Nephron (organoid): ENCODE measurements at regions not wholly inside any gene's neighbourhood (a gene's known extent, or its start where the extent isn't known, plus 50 kb on each side); places are given as distances from the start of the nearest gene placed in this dataset.

Experiments used
- H3K27ac Mint-ChIP-seq, 3 experiments: 2 replicates each; pipeline ENCODE4 v1.8.0; 2020; ENCODE audit warnings: mixed read lengths in 3 of 3, mild to moderate bottlenecking in 2 of 3, moderate library complexity in 1 of 3
- H3K27me3 Mint-ChIP-seq: 2 replicates; pipeline ENCODE4 v1.8.0; 2021; ENCODE audit warnings: low read depth, mild to moderate bottlenecking, moderate library complexity, mixed read lengths
- H3K36me3 Mint-ChIP-seq: 2 replicates; pipeline ENCODE4 v1.8.0; 2020; ENCODE audit warnings: low read depth, mixed read lengths
- H3K4me1 Mint-ChIP-seq: 2 replicates; pipeline ENCODE4 v1.8.0; 2020; ENCODE audit warnings: mixed read lengths
- H3K4me3 Mint-ChIP-seq, 3 experiments: 2 replicates each; pipeline ENCODE4 v1.8.0; 2020; ENCODE audit warnings: mild to moderate bottlenecking in 3 of 3, mixed read lengths in 3 of 3, moderate library complexity in 2 of 3
- H3K9me3 Mint-ChIP-seq: 2 replicates; pipeline ENCODE4 v1.8.0; 2020; ENCODE audit warnings: mixed read lengths
- TF ChIP-seq, protein P1 (sequence below), 3 experiments: fragments of 200-600 bp; sonication (generic); IDR thresholded peaks; one replicate each; pipeline ENCODE4 v1.5.0; 2021; ENCODE audit warnings: antibody characterized with exemption in 3 of 3; ENCODE audit not compliant: unreplicated experiment in 3 of 3

DNA sequence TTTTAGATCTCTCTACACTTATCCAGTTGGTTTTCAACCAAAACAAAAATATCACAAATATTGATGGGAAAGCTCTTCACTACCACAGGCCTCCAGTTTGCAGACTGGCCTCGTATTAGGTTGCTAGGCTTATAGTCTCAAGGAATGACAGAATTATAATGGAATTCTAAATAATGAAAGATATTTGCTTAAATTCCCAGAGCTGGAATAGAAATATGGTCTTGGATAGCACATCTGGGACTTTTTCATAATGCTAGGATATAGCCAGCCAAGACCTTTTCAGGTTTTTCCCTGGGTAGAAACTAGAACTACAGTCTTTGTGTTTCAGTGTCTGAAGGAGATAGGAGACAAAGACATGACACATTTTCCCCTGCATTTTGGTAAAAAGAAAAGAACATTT lies 121.9 kb upstream of the STAC start:
- Mint-ChIP-seq H3K27ac (peak overlapping the region in 1 of 3 experiments; percentile 47), H3K36me3 (no peaks in the 10 kb centered on the region), H3K27me3 (no peaks in the 10 kb centered on the region), H3K9me3 (peaks cover 14% of the 10 kb centered on the region), H3K4me1 (peaks cover 12% of the 10 kb centered on the region), H3K4me3 (no peak overlapping the region)
- TF ChIP-seq, protein P1, sequence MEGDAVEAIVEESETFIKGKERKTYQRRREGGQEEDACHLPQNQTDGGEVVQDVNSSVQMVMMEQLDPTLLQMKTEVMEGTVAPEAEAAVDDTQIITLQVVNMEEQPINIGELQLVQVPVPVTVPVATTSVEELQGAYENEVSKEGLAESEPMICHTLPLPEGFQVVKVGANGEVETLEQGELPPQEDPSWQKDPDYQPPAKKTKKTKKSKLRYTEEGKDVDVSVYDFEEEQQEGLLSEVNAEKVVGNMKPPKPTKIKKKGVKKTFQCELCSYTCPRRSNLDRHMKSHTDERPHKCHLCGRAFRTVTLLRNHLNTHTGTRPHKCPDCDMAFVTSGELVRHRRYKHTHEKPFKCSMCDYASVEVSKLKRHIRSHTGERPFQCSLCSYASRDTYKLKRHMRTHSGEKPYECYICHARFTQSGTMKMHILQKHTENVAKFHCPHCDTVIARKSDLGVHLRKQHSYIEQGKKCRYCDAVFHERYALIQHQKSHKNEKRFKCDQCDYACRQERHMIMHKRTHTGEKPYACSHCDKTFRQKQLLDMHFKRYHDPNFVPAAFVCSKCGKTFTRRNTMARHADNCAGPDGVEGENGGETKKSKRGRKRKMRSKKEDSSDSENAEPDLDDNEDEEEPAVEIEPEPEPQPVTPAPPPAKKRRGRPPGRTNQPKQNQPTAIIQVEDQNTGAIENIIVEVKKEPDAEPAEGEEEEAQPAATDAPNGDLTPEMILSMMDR (IDR thresholded peaks at IDR 0.05; ENCODE audit: unreplicated experiment in 3 of 3), result no peak

GRCh38 chr3:36259580-36259979 lies 120.7 kb upstream of the STAC start:
- no peak overlapping the region for H3K4me3 Mint-ChIP-seq
- H3K36me3 Mint-ChIP-seq, result no peaks in the 10 kb centered on the region
- TF ChIP-seq, protein P1 (IDR thresholded peaks at IDR 0.05; ENCODE audit: unreplicated experiment in 3 of 3), result no peak
- peaks cover 11% of the 10 kb centered on the region for H3K9me3 Mint-ChIP-seq
- peaks cover 12% of the 10 kb centered on the region for H3K4me1 Mint-ChIP-seq
- no peak overlapping the region for H3K27ac Mint-ChIP-seq
- no peaks in the 10 kb centered on the region for H3K27me3 Mint-ChIP-seq

- H3K4me1 Mint-ChIP-seq, result no peaks in the 10 kb centered on the region
- no peak overlapping the region for H3K27ac Mint-ChIP-seq
- no peak overlapping the region for H3K4me3 Mint-ChIP-seq
- TF ChIP-seq, protein P1 (IDR thresholded peaks at IDR 0.05; ENCODE audit: unreplicated experiment in 3 of 3), result no peak
- no peaks in the 10 kb centered on the region for H3K27me3 Mint-ChIP-seq
- no peaks in the 10 kb centered on the region for H3K9me3 Mint-ChIP-seq
- no peaks in the 10 kb centered on the region for H3K36me3 Mint-ChIP-seq
Observed at GRCh38 chr3:36269274-36269673, 111.0 kb upstream of the STAC start.

- Mint-ChIP-seq H3K4me3 (no peak overlapping the region), H3K36me3 (no peaks in the 10 kb centered on the region), H3K27ac (no peak overlapping the region), H3K4me1 (no peaks in the 10 kb centered on the region), H3K9me3 (no peaks in the 10 kb centered on the region), H3K27me3 (no peaks in the 10 kb centered on the region)
- TF ChIP-seq, protein P1 (IDR thresholded peaks at IDR 0.05; ENCODE audit: unreplicated experiment in 3 of 3), result no peak
Observed at GRCh38 chr3:36282766-36283165, 97.5 kb upstream of the STAC start.

GRCh38 chr3:36295296-36295695 lies 85.0 kb upstream of the STAC start:
- TF ChIP-seq, protein P1 (IDR thresholded peaks at IDR 0.05; ENCODE audit: unreplicated experiment in 3 of 3), result no peak
- peaks cover 22% of the 10 kb centered on the region for H3K4me1 Mint-ChIP-seq
- peak overlapping the region in 1 of 3 experiments; percentile 33 for H3K27ac Mint-ChIP-seq
- H3K36me3 Mint-ChIP-seq, result no peaks in the 10 kb centered on the region
- H3K9me3 Mint-ChIP-seq, result no peaks in the 10 kb centered on the region
- H3K27me3 Mint-ChIP-seq, result no peaks in the 10 kb centered on the region
- no peak overlapping the region for H3K4me3 Mint-ChIP-seq

GRCh38 chr3:36297195-36297594 lies 83.1 kb upstream of the STAC start:
- Mint-ChIP-seq H3K4me3 (no peak overlapping the region), H3K9me3 (no peaks in the 10 kb centered on the region), H3K36me3 (no peaks in the 10 kb centered on the region), H3K27ac (no peak overlapping the region), H3K27me3 (no peaks in the 10 kb centered on the region), H3K4me1 (peaks cover 22% of the 10 kb centered on the region)
- TF ChIP-seq, protein P1 (IDR thresholded peaks at IDR 0.05; ENCODE audit: unreplicated experiment in 3 of 3), result no peak
